HG03457 (cell line): ENCODE measurements at regions not wholly inside any gene's neighbourhood (a gene's known extent, or its start where the extent isn't known, plus 50 kb on each side); places are given as distances from the start of the nearest gene placed in this dataset.
A peak's percentile ranks its signal among the peaks of the same experiment; 100 is the strongest.
"Not testable (repeated sequence)": the region's sequence is repeated elsewhere in the genome, so short reads cannot be mapped to it uniquely, and the experiment has no call there.

ENCODE experiments used
- ATAC-seq: cut with Tn5 transposase; IDR thresholded peaks from one replicate; pipeline ENCODE4 v1.9.1; 2021; ENCODE audit warnings: moderate number of reproducible peaks; ENCODE audit not compliant: unreplicated experiment

GRCh38 chr2:194332799-194333490 is 1324.1 kb upstream of the SLC39A10 start:
- ATAC-seq, result no peak

- no peak for ATAC-seq
Measured at GRCh38 chr2:194328456-194328855, 1328.6 kb upstream of the SLC39A10 start.

GRCh38 chr2:194327196-194327888 is 1329.7 kb upstream of the SLC39A10 start:
- ATAC-seq, result no peak

GRCh38 chr2:194323740-194324139 is 1333.3 kb upstream of the SLC39A10 start:
- no peak for ATAC-seq

- no peak for ATAC-seq
Measured at GRCh38 chr2:194320520-194320919, 1336.5 kb upstream of the SLC39A10 start.

GRCh38 chr2:194319222-194319992 is 1337.6 kb upstream of the SLC39A10 start:
- ATAC-seq, result peak; percentile 66

- ATAC-seq, result no peak
Measured at GRCh38 chr2:194314042-194314441, 1343.0 kb upstream of the SLC39A10 start.

GRCh38 chr2:194304191-194304590 is 1352.8 kb upstream of the SLC39A10 start:
- ATAC-seq, result no peak

- no peak for ATAC-seq
Measured at GRCh38 chr2:194301946-194302345, 1355.1 kb upstream of the SLC39A10 start.

- ATAC-seq, result no peak
Measured at GRCh38 chr2:194294156-194294555, 1362.9 kb upstream of the SLC39A10 start.

GRCh38 chr2:194291104-194291503 is 1365.9 kb upstream of the SLC39A10 start:
- no peak for ATAC-seq

- no peak for ATAC-seq
Measured at GRCh38 chr2:194289712-194290346, 1367.2 kb upstream of the SLC39A10 start.

- not testable (repeated sequence) for ATAC-seq
Measured at GRCh38 chr2:194276667-194277066, 1380.4 kb upstream of the SLC39A10 start.

GRCh38 chr2:194271293-194271961 is 1385.6 kb upstream of the SLC39A10 start:
- ATAC-seq, result no peak

- no peak for ATAC-seq
Measured at GRCh38 chr2:194270648-194271047, 1386.4 kb upstream of the SLC39A10 start.

GRCh38 chr2:194264586-194264985 is 1392.4 kb upstream of the SLC39A10 start:
- no peak for ATAC-seq

- no peak for ATAC-seq
Measured at GRCh38 chr2:194260185-194260584, 1396.8 kb upstream of the SLC39A10 start.

GRCh38 chr2:194257095-194257494 is 1399.9 kb upstream of the SLC39A10 start:
- ATAC-seq, result no peak

GRCh38 chr2:194253528-194254259 is 1403.3 kb upstream of the SLC39A10 start:
- no peak for ATAC-seq

GRCh38 chr2:194252127-194252526 is 1404.9 kb upstream of the SLC39A10 start:
- ATAC-seq, result no peak
